GM18858 (cell line): ENCODE measurements at regions not wholly inside any gene's neighbourhood (a gene's known extent, or its start where the extent isn't known, plus 50 kb on each side); places are given as distances from the start of the nearest gene placed in this dataset.
"Not testable (repeated sequence)": the region's sequence is repeated elsewhere in the genome, so short reads cannot be mapped to it uniquely, and the experiment has no call there.

Experiments
- ATAC-seq: cut with Tn5 transposase; IDR thresholded peaks from one replicate; pipeline ENCODE4 v1.9.1; 2021; ENCODE audit not compliant: unreplicated experiment

DNA sequence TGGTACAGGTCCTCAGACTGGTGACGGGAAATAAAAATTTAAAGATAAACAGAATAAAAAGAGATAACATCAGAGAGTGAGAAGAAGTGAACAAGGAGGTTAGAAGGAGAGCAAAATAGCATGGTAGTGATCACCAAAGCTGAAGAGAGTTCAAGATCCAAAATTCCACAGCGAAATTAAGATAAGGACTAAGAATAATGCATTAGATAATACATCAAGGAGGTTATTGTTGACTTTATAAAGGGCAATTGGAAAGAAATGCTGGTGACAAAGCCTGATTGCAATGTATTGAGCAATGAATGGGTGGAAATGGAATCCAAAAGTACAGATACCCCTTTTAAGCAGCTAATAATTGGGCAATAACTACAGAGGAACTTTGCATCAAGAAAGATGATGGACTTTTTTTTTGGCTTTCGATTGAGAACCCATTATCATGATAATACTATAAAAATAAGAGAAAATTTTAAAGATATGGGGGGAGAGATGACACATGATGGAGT, 101.6 kb upstream of the MAP9 start:
- ATAC-seq: no peak

DNA sequence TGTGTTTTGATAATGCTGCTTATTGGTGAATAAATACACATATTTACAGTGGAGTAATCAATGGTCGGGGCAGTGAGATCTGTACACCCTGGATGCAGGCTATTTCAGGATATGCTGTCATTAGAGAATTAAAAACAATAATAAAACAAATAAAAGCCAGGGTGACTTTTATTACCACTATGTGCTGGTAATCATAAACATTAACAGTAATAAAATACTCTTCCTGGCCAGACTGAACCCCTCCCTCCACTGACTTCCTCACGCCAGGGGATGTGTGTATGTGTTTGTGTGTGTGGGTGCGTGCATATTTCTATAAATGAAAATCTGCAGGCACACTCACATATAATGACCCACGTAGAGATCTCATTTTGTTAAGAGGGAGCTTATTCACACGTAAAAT, 98.0 kb upstream of the MAP9 start:
- ATAC-seq: no peak

DNA sequence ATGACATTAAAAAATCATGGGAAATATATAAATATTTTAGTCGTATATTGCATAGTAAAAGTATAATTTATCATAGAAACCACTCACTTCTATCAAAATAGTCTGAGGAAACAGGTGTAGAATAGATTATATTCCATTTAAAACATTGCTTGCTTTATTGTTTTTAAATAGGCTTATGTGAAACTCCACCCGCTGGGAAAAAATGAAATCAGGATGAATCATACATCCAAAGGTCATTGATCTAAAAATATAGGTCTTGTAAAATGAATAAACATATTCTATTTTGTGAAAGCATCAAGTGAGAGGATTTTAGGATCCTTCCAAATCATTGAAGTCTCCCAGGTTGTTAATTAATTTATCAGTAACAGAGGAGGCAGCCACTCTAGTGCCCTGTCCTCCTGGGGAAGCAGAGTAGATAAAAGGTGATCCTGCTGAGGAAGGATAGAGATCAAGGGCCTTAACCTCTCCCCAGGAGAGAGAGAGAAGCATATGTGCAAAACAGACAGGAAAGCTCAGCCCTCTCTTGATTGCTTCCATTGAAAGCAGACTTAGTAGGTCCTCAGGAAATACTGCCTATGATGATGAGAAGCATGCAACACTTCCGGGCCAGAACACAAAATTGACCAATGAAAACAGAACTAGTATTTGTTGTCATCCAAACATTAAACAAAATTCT, 96.8 kb upstream of the MAP9 start:
- no peak for ATAC-seq

DNA sequence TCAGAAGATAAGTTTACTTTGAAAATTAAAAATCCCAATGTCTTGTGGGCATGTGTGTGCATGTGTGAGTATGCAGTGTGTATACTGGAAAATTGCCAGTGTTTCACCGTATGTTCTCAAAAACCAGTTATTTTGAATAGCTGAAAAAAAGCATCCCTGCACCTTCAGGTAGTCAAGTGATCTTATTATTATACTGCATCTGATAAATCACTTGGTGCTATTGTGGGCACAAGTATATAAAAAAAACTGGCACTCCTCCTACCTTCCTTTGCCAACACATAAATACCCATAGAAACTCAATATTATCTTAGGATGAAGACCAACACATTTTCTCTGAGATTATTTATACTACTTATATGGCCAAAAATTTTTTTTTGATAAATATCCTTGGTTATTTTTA, 91.5 kb upstream of the MAP9 start:
- ATAC-seq: no peak

DNA sequence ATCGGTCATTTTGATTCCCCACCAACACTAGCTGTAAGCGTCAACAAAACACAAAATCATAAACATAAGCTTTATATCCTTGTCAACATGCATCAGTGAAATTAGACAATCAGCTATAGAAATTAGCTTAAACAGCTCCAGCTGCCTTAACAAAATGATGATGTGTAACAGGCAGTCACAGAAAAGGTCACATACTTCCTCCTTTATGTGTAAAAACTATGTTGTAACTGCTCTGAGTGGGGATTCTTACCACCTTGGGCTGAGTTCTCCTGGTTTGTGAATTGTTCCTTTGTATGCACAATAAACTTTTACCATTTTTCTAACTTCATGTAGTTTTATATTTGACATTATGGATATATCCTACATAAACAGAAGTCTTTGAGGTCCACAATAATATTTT, 73.9 kb upstream of the MAP9 start:
- no peak for ATAC-seq

DNA sequence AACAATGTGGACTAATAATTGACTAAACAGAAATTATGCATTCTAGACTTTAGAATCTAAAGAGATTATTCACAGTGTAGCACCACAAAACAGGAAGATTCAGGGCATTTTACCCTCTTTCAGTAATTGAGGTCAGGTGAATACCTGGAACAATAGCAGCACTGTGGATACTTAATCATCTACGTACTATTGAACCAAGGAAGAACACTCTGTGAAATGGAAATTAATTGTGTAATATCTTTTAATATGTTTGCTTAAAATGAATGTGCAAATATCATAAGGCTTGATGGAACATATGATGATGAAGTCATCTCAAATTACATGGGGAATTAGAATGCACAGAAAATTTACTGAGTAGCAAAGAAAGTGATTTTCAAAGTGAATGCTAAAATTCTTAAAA, 68.5 kb upstream of the MAP9 start:
- ATAC-seq: no peak

DNA sequence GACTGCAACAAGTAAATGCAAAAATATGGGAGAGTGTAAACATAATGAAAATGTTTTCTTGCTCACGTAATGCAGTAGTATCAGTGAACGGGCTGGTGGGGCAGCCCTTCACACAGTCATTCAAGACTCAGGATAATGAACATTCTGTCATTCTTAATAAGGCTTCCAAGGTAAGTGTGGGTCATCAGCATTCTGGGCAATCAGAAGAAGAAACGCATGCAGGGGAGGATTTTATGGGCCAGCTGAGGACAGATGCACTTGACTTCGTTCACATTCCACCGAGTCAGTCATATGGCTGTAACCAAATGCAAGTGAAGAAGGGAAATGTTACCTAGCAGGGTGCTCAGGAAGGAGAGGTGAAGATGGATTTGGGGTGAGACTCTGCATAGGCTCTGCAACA, 68.0 kb upstream of the MAP9 start:
- no peak for ATAC-seq

DNA sequence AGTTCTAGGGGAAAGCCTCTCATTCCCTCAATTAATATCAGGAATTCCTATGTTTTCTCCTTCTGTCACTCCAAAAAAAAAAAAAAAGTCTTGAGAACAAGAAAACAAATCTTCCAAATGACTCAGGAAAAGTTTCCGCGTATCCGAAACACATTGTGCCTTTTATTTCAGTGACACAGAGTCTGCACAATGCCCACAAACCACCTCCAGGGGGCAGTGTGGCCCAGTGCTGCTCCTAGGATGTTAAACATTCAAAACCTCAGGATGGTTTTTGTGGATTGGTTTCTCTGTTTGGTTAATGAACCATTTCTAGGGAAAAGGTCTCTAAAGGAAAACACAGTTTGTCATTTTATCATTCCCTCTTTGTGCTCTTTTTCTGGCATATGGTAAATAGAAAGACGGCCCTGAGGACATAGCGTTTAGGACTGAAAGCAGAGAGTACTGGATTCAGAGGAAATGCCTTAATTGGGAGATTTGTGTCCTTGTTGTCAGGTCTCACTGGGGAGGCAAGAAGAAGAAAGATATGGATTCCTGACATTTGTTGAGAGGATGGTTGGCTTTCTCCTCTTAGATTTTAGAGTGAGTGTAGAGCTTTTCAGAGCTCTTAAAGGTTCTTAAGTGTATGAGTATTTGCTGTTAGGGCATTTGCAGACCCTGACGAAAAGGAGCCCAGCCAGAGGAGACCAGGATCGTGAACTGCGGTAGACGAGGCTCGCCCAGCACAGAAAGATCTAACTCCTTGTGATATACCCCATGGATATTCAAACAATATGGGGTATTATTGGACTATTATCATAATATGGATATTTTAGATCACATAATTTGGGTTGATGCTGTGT, 65.7 kb upstream of the MAP9 start:
- ATAC-seq: peak; percentile 78

DNA sequence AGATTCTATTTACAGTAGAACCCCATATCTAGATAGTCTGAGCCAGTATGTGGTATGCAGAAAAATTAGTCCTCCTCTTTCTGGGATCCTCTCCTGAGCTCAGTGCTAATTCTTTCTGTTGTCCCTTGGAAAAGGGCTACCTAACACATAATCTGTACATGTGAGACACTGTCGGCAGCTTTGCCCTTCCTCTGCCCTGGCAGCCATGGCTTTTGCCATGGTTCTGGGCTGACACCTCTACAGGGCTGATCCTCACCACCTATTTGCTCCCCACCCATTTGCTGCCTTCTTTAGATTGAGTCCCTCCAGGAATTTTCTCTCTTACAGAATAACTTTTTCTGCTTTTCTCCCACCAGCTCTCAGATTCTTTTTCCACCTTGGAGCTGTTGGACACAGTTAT, 64.7 kb upstream of the MAP9 start:
- ATAC-seq: no peak

DNA sequence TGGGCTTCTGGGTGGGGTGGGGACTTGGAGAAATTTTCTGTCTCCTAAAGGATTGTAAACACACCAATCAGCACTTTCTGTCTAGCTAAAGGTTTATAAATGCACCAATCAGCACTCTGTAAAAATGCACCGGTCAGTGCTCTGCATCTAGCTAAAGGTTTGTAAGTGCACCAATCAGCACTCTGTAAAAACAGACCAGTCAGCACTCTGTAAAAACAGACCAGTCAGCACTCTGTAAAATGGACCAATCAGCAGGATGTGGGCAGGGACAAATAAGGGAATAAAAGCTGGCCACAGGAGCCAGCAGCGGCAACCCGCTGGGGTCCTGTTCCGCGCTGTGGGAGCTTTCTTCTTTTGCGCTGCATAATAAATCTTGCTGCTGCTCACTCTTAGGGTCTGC, 63.0 kb upstream of the MAP9 start:
- not testable (repeated sequence) for ATAC-seq

DNA sequence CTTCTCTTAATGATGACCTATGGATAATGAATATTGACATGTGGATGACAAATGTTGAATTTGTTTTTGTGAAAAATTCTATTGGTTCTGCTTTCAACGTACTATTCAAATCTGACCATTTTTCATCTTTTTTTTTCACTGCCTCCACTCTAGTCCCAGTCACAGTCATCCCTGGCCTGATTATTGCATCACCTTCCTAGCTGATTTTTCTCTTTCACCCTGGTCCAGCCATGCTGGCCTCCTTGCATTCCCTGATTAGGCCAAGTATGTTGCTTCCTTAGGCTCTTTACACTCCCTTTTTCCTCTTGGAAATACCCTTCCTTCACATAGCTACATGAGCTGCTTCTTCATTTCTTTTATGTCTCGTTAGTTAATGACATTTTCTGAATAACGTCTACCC, 58.1 kb upstream of the MAP9 start:
- no peak for ATAC-seq

DNA sequence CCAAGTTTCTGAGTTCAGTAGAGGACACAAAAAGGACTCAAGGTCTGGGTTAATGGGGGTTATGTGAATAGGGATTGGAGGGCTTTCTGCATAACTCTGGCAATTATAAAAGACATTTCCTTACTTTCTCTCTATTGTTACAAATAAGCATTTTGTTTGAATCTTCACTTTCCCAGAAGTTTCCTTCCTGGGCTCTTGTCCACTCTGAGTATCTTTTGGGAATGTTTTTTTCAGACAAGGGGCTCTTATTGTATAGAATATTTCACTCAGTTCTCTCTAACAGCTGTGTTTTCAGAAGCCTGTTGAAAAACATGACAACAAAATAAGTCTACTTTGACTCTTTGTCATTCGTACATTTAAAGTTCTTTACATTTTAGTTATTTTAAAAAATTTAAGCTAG, 57.6 kb upstream of the MAP9 start:
- no peak for ATAC-seq

DNA sequence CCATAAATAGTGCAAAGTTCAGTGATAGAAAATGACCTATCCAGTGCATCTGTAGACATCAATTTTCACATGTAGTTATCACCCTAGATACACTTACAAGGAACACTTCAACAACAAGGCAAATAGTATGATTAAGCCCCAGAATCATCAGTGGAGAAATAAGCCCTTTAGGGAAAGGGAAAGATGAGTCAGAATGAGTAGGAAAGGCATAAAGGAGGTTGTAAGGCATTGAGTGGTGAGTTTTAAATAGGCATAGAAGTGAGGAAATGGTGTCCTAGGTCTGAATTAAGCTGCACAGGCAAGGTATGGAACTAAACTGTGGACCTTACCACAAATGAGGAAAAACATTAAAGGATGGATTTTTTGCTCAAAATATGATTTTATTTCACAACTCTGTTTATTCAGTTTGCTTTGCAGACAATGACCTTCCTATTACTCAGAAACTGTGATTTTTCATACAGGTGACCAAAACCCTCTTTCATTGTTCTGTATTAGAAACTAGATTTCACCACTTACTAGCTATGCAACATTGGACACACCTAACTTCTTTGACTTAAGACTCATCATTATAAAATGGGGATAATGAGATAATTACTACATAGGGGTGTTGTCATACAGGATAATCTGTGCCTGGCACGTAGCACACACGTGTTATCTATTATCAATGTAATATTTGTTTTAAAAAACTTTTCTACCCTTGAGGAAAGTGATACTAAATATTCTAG, 57.0 kb upstream of the MAP9 start:
- ATAC-seq: no peak

DNA sequence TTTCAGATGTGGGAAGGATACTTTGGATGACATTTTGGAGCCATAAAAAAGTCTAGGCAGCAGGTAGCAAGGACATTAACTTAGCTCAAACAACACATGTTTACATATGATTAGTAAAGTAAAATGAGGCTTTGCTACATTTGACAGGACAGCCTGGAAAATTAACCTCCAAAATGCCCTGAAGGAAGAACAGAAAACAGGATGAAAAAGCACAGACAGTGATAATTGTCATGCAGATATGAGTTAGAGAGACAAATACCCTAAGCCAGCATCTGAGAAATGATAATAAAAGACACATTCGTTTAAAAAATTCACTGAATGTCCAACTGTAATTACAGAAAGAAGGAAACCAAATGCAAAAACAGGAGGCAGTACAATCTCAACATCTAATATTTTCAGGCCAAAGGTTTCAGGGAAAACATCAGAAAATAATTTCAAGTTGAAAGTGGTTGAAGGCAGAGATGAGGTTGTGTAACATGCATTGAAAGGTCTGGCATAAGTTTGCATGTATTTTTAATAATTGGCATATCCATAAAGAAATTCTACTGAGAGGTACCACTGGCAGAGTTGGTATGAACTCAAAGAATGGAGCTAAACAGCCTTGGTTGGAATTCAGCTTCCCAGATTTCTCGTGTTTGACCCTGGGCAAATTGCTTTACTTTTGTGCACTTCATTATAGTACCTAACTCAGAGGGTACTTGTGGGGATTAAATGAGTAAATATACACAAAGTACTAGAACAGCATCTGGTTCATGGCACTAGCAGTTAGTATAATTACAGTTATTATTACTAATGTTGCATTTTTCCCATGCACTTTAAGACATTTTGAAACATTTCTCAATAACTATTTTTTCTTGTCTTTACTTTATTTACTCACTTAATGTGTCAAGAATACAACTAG, 54.4 kb upstream of the MAP9 start:
- no peak for ATAC-seq

DNA sequence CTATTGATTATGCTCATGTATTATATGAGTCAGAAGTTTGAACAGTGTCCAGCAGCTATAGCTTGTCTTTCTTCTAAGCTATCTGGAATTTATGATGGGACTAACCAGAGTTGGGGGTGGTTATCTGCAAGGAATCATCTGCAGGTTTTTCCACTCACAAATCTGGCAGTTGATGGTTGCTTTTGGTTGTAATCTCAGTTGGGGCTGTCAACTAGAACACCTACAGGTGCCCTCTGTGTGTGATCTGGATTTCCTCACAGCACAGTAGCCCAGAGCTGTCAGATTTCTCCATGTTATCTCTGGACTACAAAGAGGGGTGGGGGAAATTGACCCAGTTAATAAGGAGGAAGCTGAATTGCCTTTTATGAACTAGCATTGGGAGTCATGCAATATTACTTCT, 51.4 kb upstream of the MAP9 start:
- ATAC-seq: no peak

DNA sequence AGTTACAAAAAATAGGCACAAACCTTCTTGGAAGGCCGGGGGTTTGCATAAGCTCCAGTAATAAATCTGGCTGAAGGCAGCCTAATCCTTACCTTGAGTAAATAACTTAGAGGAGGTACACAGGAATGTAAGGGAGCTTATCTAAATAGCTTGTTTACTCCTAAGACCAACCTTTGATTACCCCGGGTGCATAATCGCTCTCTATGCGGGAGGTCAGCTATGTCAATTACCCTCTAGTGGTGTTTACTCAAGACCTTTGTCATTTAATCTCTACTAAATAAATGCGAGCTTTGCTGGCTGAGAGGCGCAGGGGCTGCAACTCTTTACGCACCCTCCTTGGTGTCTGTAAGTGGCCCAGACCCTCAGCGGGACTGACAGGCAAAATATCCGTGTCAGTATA, 50.2 kb upstream of the MAP9 start:
- no peak for ATAC-seq
